GM21390 (cell line): ENCODE measurements at regions not wholly inside any gene's neighbourhood (a gene's known extent, or its start where the extent isn't known, plus 50 kb on each side); places are given as distances from the start of the nearest gene placed in this dataset.
"Not testable (repeated sequence)": the region's sequence is repeated elsewhere in the genome, so short reads cannot be mapped to it uniquely, and the experiment has no call there.

Experiments
- ATAC-seq: cut with Tn5 transposase; IDR thresholded peaks from one replicate; pipeline ENCODE4 v1.9.1; 2021; ENCODE audit not compliant: unreplicated experiment

DNA sequence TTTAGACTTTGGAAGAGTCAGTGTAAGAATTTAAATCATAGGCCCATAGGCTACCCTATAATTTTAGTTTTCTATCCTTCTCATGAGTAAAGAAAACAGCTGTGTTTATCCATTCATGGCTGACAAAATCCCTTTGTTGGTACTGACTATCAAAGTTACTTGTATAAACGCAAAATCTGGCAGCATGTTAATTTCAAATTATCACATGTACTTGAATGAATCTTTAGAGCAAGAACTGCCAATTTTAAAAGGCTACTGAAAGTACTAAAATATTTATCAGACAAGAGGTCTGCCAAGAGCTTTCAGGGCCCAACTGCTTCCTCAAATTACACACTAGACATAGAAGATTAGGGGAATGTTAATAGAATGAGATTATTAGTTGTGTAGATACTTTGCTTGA lies 66.6 kb downstream of the MYL12B start:
- no peak for ATAC-seq

DNA sequence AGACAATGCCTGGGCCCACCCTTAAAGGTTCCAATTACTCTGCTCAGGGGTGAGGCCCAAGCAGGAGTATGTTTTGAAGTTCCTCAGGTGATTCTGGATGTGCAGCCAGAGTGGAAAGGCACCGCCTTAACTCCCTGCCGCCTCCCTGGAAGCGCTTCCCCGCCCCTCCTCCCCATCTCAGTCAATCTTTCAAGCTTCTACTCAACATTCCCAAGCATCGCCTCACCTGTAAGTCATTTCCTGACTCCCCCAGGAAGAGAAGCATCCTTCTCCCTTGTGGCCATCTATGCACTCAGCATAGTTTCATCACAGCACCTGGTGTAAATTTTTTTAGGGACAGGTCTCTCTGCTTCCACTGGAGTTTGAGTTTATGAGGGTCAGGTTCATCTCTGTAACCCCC lies 67.5 kb downstream of the MYL12B start:
- no peak for ATAC-seq

DNA sequence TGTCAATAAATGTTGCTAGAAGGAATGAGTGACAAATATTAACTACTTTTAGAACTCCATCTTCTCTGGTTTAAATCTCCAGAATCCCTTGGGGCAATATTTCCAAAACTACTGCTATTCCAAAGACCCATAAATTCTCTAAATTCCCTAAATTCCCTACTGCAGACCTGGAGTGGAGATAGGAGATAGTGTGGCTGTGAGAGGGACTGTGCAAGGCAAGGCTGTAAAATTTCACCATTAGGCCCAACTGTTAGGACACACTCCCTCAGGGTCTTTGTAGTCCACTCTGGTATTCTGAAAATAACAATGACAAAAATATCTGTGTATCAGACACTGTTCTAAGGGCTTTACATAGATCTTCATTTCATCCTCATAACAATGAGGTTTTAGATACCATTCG lies 67.9 kb downstream of the MYL12B start:
- no peak for ATAC-seq

DNA sequence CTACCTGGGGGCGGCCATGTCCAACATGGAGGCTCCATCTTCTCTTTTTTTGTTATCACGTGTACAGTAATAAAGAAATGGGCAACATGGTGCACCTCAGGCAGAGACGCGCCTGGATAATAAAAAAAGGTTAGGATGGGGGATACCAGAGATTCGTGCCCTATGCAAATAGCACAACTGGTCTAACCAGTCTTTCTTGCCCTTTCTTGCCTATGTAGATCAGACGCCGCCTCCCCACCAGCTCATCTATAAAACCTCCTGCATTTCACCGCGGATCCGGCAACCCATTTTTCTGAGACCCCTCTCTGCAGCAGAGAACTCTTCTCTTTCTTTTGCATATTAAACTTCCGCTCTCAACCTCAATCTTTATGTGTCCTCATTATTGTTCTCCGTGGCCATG lies 68.7 kb downstream of the MYL12B start:
- no peak for ATAC-seq

DNA sequence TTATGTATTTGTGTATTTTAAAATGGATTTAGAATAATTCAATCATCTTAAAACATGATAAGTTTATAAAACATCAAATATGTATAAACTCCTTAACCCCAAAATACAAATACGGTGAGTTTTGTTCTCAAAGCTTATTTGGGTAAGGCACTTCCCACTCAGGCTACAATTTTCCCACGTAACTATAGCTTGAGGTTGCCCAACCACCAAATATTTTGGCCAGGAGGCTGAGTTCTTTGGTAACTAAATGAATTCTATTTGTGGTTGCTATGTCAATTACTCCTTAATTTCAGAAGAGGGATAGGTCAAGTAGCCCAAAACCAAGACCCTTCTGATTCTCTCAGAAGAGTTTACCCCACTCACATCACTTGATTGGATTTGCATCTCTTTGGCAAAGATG lies 70.4 kb downstream of the MYL12B start:
- no peak for ATAC-seq

DNA sequence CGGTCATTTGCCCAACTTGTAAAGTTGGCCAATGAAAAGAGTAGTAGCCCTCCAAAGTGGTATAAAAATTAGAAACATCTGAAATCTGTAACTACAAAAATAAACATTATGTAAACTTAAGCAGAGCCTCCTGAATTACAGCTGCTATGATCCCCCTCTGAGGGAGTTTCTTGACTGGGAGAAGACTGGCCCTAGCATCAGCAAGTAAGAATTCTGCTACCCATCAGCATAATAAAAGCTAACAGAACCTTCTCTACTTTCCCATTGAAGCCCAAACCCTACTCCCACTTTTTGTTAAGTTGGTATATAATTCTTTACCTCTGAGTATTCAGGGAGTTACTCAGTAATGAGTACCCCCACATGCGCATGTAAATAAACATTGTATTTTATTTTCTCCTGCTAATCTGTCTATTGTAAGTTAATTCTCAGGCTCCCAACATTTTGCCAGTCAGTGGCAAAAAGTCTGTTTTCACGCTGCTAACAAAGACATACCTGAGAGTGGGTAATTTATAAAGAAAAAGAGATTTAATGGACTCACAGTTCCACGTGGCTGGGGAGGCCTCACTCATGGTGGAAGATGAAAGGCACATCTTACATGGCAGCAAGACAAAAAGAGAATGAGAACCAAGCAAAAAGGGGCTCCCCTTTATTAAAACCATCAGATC lies 71.3 kb downstream of the MYL12B start:
- ATAC-seq, result no peak

DNA sequence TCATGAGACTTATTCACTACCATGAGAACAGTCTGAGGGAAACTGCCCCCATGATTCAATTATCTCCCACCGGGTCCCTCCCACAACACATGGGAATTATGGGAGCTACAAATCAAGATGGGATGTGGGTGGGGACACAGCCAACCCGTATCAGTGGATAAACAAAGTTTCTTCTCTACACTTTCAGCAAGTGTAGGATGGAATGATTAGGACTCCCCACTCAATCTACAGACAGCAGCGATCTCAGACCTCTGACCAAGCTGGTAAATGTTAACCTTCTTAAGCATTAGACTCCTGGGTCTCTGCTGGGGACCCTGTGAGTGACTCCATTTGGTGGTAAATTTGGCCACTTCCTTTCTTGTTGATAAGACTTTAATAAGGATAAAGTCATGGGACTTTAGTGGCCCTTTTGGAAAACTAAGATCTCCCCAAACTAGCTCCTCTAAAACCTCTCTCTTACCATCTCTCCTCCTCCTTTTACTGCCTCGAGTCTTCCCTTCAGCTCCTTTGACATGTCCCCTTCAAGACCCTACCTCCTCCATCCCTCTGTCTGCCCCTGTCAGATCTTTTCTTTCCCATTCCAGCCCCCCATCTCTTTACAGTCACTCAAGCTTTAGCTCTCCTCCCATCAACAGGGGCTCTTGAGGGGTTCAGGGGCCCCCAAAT lies 71.9 kb downstream of the MYL12B start:
- ATAC-seq, result no peak

DNA sequence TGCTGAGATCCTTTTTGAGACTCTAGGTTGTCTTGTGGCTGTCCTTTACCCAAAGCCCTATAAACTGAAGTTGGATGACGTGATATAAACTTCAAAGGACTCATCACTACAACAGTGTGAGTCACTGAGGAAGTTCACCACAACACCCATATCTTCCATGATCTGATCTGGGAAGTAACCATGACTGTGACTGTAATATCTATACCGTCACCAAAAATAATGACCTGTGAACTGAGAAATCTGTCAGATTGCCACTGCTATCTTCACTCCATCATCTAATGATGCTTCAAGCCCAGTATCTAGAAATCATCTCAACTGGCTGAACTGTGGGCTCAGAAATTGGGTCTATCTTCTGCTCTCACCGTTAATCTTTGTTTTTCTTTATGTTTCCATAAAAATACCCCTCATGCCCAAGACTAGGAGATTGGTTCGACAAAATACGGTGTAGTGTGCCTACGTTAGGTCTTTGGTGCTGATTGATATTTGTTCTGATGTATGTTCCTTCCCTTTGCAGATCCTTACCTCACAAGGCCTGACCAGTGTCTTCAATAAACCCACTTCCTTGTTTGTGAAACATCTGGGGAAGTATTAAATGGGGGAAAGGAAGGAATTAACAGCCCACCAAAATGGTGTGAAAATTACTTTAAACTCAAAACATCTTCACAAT lies 78.2 kb downstream of the MYL12B start:
- ATAC-seq, result no peak

DNA sequence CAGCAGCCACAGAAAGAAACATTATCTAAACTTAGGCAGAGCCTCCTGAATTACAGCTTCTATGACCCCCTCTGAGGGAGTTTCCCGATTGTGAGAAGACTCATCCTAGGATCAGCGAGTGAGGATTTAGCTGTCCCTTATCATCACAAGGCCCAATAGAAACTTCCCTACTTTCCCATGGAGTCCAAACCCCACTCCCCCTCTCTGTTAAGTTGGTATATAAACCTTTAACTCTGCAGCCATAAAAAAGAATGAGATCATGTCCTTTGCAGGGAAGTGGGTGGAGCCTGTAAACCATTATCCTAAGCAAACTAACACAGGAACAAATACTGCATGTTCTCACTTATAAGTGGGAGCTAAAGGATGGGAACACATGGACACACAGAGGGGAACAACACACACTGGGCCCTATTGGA lies 78.8 kb downstream of the MYL12B start:
- no peak for ATAC-seq

DNA sequence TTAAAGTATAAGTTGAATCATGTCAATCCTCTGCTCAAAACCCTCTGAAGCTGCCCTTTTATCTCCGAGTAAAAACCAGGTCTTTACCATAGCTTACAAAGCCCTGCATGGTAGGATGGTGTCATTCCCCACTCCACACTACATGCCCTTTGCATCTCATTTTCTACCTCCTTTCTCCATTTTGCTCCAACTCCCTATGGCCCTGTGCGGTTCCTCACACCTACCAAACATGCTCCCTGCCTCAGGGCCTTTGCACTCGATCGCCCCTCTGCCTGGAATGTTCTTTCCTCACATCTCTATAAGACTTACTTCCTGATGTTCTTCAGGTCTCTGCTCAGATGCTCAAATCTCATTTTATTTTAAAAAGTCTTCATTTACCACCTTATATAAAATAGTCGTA lies 80.7 kb downstream of the MYL12B start:
- no peak for ATAC-seq

DNA sequence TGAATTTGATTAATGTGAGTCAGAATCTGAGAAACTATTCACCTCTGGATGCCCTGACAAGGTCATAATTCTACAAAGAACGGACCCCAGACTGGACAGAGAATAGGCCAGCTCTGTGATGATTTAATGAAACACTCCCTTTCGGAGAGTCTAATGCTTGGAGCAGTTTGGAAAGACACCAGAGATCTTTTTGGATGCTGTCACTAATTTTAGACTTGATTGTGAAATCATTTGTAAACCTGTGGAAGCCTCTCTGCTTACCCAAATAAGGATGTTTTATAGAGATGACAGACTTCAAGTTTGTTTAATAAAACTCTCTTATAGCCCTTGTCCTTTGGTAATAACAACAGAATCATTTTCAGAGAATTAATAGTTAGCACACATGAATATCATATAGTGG lies 83.5 kb downstream of the MYL12B start:
- no peak for ATAC-seq

DNA sequence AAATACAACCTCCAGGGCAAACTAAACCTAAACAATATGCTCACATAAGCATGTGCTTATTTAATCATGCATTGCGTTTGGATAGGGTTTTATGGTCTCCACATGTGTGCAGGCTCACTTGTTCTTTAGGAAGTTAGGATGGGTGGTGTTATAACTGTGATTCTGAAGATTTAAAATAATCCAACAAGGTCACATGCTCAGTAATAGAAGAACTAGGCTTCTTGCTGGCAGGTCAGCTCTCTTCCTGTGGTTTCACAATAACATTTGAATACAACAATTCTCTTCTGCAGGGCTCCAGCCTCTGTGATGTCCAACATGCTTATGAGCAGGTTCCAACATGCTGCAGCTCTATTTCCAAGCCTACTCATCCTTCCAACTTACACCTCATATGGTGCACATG lies 84.0 kb downstream of the MYL12B start:
- no peak for ATAC-seq

DNA sequence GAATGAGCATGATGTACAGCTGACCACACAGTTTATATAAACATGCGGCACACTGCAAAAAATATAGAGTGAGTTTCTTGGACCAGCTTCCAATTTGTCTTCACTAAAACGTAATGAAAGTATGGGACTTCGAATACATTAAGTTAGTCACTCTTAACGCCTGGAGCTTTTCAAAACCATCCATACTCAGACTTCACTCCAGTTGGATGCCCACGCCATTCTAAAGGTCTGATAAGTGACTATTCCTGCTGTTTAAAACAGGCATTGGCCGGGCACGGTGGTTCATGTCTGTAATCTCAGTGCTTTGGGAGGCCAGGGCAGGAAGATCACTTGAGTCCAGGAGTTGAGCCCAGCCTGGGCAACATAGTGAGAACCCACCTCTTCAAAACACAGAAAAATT lies 84.6 kb downstream of the MYL12B start:
- ATAC-seq, result no peak

DNA sequence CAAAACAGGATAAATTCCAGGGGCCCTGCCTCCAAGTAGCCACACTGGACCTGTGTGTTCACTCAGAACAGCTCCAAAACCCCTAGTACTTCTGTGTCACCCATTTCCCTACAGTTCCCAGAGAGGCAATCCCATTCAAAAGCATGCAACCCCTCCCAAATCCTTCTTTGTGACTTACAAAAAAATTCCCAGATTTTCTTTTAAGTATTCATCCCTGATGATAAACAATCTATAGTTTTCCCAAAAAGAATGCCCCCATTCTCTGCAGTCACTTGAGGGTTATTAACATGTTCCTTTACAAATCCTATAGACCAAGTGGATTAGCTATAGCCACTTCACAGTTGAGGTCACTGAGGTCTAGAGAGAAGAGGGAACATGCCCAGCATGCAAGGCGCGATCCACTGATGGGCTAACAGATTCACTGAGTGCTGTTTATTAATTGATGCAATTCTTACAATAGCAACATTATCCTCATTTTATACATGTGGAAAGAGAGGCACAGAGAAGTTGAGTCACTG lies 85.4 kb downstream of the MYL12B start:
- ATAC-seq, result no peak

DNA sequence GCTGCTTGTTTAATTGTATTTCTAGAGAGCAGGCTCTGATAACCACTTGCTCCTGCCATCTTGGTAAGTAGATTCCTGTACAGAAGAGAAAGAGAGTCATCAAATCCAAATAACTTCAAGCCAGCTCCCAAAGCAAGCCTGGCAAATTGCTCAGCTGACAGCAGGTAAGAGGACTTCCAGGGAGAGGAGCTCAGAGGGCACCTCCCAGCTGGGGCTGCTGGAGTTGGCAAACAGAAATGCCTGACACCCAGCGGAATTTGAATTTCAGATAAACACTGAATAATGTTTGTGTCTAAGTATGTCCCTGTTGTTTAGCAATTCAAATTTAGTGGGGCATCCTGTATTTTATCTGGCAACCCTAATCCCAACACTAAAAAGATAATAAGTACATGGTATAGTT lies 86.2 kb downstream of the MYL12B start:
- no peak for ATAC-seq

DNA sequence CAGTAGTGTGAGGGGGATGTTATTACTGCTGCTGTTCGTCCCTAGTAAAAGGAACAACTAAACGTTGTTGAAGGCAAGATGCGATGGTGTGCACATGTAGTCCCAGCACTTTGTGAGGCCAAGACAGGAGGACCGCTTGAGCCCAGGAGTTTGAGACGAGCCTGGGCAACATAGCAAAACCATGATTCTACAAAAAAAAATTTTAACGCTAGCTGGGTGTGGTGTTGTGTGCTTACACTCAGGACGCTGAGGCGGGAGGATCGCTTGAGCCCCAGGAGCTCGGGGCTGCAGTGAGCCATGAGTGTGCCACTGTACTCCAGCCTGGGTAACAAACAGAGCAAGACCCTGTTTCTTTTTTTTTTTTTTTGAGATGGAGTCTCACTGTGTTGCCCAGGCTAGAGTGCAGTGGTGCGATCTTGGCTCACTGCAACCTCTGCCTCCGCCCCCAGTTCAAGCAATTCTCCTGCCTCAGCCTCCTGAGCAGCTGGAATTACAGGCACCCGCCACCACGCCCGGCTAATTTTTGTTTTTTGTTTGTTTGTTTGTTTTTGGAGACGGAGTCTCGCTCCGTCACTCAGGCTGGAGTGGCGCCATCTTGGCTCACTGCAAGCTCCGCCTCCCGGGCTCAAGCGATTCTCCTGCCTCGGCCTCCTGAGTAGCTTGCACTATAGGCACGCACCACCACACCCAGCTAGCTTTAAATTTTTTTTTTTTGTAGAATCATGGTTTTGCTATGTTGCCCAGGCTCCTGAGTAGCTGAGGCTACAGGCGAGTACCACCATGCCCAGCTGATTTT lies 87.3 kb downstream of the MYL12B start:
- ATAC-seq, result not testable (repeated sequence)

DNA sequence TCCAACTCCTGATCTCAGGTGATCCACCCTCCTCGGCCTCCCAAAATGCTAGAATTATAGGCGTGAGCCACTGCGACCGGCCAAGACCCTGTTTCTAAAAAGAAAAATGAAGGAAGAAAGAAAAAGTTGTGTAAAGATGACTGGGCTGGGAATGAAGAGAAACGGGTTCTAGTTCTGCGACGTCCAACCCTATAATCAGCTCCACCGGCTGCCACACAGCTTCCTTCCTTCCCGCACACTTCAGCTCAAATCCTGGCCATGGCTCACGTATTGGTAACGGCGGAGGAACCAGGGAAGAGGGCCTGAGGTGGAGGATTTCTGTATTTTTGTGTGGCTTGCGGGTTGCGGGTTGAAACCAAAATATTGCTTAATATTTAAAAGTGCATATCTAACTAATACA lies 88.1 kb downstream of the MYL12B start:
- ATAC-seq, result no peak

DNA sequence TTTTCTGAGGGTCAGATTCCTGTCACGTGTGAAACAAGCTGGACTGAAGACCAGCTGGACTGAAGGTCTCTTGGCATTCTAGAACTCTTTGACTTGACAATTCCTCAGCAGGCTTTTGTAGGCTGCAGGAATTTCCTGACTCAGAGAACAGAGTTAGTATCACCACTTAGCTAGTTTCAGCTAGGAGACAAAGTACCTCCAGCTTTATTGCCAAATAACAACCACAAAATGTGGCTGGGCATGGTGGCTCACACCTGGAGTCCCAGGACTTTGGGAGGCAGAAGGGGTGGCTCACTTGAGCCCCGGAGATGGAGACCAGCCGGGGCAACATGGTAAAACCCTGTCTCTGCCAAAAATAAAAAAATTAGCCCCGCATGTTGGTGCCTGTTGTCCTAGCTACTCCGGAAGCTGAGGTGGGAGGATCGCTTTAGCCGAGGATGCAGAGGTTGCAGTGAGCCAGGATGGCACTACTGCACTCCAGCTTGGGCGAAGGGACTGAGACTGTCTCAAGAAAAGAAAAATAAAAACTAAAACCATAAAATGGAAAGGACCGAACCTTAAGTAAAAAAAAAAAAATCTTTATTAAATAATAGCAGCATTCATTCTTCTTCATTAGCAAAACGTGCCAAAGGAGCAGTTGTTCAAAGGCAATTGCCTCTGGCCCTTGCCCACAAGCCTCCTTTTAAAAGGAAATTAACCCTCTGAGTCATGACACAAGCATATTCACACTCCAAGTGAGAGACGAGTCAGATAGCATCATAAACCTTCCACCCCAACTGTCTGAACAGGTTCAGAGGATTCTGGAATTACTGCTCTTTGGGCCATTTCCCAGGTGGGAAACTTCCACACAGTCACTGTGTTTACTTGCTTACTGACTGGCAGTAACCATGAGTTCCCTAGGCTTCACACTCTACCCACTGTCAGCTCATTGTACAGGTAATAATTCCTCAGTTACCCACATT lies 88.9 kb downstream of the MYL12B start:
- no peak for ATAC-seq

DNA sequence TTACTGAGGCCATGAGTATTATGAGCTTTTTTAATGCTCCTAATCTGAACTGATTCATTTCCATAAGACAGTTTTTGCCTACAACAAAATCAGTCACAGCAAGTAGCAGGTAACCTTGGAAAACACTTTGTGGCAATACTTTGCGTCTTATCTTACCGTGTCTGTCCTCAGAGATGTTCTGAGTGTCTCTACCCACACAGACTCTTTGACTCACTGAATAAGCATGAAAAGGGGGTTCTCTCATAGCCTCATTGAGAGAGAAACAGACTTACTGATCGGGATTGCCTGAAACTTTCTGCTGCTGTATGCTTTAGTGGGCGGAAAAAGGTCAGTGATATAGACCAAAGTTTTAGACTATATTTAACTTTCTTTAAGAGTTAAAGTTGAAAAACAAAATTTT lies 92.6 kb downstream of the MYL12B start:
- no peak for ATAC-seq

DNA sequence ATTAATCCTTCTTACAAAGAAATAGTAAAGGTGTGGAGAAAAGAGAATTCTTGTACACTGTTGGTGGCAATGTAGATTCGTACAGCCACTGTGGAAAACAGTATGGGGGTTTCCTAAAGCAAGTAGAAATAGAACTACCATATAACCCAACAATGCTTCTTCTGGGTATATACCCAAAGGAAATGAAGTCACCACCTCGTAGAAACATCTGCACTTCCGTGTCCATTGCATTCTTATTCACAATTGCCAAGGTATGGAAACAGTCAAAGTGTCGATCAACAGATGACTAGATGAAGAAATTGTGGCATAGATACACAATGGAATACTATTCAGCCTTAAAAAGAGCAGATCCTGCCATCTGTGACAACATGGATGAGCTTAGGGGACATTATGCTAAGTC lies 93.4 kb upstream of the TGIF1 start:
- no peak for ATAC-seq
